NCI-H187 treated with DMSO at 0.1 percent for 48 hours (cell line): ENCODE measurements at regions not wholly inside any gene's neighbourhood (a gene's known extent, or its start where the extent isn't known, plus 50 kb on each side); places are given as distances from the start of the nearest gene placed in this dataset.

Experiments used
- DNase-seq: peaks from one replicate; lab custom pipeline; 2025; lab: John Stamatoyannopoulos, UW

GRCh38 chr16:85376292-85377095 is 236.6 kb upstream of the GSE1 start:
- DNase-seq, result no peak

DNA sequence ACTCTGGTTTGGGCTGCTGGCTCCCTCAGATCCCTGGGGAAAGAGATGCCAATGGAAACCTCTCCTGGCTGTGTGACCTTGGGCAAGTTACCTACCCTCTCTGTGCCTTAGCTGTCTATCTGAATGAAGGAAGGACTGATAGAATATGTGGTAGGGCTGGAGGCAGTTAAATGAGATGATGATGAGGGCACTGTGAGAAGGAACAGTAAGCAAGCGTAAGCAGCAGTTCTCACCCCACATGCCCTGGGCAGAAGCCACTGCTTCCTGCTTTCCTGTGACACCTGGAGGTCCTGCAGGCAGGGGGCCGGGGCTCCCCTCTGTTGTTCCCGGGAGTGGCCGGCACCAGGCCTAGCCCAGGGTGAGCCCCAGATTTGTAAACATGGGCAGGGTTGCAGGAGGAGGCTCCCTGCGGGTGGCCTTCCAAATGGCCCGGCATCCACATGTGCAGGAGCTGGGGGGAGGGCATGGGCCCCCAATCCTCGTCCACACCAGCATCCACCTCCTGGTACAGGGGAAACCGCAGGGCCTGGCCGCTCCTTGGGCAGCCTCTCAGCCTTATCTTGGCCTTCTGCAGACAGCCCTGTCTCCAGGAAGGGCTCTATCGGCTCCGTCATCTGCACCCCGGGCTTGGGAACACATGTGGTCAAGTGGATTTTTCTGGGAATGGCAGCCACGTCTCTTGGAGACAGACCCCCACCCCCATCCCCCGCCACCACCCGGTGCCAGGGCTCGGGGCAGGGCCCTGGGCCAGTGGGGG is 235.6 kb upstream of the GSE1 start:
- DNase-seq, result no peak

- no peak for DNase-seq
Measured at GRCh38 chr16:85378145-85379040, 234.7 kb upstream of the GSE1 start.

- DNase-seq, result no peak
Measured at GRCh38 chr16:85379041-85380001, 233.8 kb upstream of the GSE1 start.

GRCh38 chr16:85380002-85380395 is 233.1 kb upstream of the GSE1 start:
- DNase-seq, result no peak

- no peak for DNase-seq
Measured at GRCh38 chr16:85380905-85381737, 232.0 kb upstream of the GSE1 start.

GRCh38 chr16:85381738-85382592 is 231.2 kb upstream of the GSE1 start:
- DNase-seq, result no peak

GRCh38 chr16:85382717-85383118 is 230.4 kb upstream of the GSE1 start:
- no peak for DNase-seq

DNA sequence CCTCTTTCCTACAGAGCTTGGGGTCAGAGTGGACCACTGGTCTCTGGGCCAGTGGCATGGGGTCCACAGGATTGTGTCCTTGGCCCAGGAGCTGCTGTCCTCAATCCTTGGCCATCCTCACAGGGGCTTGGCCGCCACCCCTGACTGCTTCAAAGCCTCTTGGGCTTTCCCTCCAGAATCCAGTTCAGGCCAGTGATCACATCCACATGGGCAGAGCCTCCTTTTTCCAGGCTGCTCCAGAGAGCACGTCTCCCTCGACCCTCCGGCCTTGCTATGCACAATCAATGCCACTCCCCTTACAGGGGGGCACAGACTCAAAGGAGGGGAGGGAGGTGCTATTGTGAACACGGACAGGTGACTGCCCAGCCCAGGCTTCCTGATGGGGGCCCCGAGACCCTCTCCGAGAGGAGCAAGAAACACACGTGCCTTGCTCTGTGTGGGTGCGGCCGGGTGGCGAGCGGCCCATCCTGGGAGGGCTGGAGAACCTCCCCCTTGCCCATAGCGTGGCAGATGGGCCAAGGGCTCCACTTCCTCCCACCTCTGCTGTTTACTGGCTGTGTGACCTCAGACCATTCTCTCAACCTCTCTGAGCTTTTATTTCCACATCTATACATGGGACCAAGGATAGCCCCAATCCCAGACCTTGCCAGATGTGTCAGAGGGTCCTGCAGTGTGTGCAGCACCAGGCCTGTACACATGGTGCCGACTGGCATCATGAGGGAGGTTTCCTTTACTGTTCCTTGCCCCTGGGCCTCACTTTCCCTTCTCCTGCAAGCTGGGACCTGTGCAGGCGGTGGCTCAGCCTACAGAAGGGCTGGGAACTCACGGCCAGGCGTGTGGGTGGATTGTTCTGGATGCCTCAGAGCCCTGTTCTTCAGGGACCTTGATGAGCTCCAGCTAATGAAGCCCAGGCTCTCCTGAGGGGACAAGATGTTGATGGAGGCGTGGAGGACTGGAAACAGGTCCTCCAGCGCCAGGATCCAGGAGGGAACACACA is 229.0 kb upstream of the GSE1 start:
- DNase-seq, result no peak

GRCh38 chr16:85384833-85385462 is 228.2 kb upstream of the GSE1 start:
- peak; percentile 21 for DNase-seq

GRCh38 chr16:85385463-85386331 is 227.4 kb upstream of the GSE1 start:
- DNase-seq, result no peak

- no peak for DNase-seq
Measured at GRCh38 chr16:85386467-85387170, 226.5 kb upstream of the GSE1 start.

DNA sequence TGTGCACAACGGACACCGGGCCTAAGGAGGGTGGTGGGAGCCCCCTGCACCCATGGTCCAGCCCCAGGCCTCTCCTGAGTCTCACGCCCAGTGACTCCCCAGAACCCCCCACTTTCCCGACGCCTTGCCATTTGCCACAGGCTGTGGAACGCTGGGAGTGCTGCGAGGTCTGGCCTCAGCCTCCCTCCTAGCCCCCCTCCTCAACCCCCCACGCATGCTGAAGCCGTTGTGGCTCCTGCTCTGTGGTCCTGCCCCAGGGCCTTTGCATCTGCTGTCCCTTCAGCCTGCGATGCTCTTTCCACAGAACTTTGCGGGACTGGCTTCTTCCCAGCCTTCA is 226.0 kb upstream of the GSE1 start:
- DNase-seq, result no peak

DNA sequence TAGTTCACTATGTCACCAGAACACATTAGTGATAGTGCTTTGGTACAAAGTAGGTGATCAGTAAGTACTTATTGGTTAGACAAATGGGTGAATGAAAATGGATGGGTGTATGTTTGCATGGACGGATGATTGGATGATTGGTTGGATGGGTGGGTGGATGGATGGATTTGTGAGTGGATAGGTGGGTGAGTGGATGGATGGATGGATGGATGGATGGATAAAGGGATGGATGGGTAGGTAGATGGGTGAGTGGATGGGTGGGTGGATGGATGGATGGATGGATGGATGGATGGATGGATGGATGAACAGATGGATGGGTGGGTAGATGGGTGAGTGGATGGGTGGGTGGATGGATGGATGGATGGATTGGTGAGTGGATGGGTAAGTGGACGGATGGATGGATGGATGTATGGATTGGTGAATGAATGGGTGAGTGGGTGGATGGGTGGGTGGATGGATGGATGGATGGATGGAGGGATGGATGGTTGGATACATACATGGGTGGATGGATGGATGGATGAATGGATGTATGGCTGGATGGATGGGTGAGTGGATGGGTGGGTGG is 225.3 kb upstream of the GSE1 start:
- DNase-seq, result no peak

DNA sequence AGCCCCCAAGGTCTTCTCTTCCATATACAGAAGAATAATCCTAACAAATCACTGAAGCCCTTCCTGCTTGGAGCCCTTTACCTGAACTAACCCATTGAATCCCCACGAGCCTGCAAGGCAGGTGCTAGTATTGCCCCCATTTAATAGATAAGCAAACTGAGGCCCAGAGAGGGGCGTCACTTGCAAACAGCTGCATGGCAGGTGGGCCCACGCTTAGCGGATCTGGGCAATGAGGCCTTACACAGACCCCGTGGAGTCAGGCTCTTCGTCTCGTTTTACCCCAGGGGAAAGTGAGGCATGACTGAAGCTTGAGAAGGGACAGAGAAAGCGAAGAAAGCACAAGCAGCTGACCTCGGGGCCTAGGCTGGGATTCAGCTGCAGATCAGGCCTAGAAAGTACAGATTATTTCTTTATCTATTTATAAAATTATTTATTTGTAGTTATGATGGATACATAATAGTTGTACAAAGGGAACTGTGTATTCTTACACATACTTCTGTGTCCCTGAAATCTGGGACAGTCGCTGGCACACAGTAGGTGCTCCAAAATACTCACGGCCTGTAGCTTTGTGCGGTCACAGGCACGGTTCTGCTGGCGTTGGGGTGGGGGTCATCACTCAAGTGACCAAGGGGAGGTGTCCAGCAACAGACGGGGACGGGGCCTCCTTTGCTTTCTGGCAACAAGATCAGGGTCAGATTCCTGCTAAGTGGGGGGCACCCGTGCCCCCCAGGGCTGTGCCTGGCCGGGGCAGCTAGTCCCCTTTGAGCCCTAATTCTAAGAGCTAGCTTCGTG is 223.2 kb upstream of the GSE1 start:
- no peak for DNase-seq
